HTR-8/SVneo (cell line): ENCODE measurements at regions not wholly inside any gene's neighbourhood (a gene's known extent, or its start where the extent isn't known, plus 50 kb on each side); places are given as distances from the start of the nearest gene placed in this dataset.
A peak's percentile ranks its signal among the peaks of the same experiment; 100 is the strongest.

Experiments
- DNase-seq: peaks from one replicate; pipeline ENCODE4 v3.0.0; 2011; ENCODE audit warnings: low spot score, mixed read lengths; ENCODE audit not compliant: insufficient read length
- FAIRE-seq: peaks from 2 replicates; lab custom pipeline; 2011; peaks lifted over from hg19 to GRCh38; lab: Jason Lieb, UNC

DNA sequence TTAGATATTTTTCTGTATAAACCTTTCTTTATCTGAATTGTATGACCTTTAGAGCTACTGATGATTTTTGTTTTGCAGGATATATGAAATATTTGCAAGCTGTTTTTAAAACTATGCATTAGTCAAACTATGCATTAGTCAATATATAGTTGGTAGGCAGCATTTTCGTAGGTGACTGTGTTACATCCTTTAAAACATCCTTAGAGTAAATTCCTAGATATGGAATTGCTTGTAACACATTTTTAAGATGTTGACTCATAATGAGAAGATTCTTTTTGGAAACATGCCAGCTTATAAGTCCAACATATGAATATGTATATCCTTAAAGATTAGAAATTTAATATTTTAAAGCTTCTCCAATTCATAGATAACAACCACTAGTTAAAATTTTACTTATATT lies 1768.5 kb downstream of the PCDH7 start:
- DNase-seq (peak; percentile 3), FAIRE-seq (no peak)

DNA sequence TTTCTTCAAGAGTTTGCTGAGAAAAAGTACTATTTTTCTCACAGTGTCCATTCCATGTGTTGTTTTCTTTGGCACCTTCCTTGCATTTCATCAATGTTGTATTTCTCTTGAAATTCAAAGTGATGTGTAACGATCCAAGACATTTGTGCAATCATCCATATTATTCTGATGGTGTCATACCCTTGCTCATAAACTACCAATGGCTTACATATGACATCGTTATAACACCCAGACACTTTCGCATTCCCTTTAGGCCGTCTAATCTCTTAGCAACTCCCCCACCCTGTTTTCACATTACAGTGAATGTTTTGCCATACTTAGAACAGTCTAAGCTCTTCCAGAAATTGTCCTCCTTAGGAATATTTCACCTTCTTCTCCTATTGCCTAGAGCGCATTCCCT lies 1779.0 kb downstream of the PCDH7 start:
- DNase-seq (no peak), FAIRE-seq (no peak)

DNA sequence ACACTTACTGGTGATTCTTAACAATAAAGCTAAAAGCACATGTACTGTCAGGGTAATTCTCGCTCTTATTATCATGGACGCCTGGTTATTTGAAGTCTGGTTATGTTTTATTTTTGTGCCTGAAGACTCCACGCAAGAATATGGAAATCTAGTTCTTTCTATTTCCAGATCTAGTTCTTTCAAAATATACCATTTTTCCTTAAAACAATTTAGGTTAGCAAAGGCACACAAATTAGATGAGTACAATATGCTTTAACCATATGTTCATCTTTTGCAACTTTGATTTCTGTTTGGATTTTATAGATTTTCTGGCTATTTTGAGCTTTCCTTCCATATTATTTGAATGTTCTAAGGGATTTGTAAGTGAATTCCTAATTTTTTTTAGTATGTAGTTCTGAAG lies 1783.1 kb downstream of the PCDH7 start:
- FAIRE-seq, result no peak
- DNase-seq, result no peak

DNA sequence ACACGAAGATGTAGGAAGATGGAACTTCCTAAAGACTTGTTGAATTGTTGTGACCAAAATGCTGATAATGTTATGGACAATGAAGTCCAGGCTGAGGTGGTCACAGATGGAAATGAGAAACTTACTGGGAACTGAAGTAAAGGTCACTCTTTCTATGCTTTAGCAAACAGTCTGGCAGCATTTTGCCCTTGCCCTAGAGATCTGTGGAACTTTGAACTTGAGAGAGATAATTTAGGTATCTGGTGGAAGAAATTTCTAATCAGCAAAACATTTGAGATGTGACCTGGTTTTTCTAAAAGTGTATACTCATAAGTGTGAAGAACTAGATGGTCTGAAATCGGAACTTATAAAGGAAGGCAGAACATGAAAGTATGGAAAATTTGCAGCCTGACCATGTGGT lies 1785.9 kb downstream of the PCDH7 start:
- DNase-seq (no peak), FAIRE-seq (no peak)

DNA sequence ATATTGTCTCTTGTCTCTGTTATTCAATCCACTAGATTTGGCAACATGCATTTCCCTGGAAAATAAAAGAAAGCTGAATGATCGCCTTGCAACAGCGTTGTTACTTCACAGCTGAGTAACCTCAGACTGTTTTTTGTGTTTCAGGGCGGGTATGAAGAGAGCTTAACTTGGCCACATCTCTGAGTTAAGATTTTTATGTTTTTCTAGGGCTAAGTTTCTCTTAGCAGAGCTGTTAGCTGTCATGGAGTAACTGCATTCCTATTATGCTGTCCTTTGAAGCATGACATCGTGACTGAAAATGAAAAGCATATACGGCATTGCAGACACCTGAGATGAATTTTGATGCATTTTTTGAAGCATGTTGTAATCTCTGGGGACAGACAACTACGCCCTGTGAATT lies 1798.9 kb downstream of the PCDH7 start:
- DNase-seq (no peak), FAIRE-seq (no peak)

DNA sequence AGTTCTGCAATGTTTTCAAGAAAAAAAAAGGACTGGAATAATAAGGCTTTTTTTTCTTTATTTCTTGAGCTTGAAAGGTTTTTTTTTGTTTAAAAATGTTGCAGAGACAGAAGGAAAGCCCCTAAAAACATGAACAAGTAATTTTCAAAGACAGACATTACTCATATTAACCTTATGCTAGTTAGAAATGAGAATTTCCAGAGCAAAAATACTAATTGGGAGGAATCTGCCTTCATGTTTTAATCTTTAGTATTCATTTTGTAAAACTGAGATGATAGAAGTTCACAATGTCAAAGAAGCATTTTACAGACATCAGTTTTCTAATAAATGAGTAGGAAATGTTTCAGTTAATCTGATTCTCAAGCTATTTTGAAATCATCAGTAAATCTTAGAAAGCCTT lies 1805.3 kb downstream of the PCDH7 start:
- FAIRE-seq (no peak), DNase-seq (no peak)

DNA sequence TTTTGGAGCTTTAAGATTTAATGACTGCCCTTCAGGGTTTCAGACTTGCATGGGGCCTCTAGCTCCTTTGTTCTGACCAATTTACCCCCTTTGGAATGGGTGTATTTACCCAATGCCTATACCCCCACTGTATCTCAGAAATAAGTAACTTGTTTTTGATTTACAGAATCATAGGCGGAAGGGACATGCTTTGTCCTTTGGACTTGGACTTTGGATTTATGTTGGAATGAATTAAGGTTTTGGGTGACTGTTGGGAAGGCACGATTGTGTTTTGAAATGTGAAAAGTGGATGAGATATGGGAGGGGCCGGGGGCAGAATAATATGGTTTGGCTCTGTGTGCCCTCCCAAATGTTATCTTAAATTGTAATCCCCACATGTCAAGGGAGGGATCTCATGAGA lies 1824.7 kb downstream of the PCDH7 start:
- no peak for FAIRE-seq
- no peak for DNase-seq

DNA sequence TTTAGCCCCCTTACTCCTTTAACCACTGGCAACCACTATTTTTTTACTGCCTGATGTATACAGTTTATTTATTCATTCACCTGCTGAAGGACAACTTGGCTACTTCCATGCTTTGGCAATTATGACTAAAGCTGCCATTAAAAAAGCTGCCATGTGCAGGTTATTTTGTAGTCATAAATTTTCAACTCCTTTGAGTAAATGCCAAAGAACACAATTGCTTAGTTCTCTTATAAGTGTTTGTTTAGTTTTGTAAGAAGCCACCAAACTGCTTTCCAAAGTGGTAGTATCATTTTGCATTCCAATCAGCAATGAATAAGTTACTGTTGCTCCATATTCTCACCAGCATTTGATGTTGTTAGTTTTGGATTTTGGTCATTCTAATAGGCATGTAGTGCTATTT lies 1831.8 kb downstream of the PCDH7 start:
- FAIRE-seq (no peak), DNase-seq (no peak)

DNA sequence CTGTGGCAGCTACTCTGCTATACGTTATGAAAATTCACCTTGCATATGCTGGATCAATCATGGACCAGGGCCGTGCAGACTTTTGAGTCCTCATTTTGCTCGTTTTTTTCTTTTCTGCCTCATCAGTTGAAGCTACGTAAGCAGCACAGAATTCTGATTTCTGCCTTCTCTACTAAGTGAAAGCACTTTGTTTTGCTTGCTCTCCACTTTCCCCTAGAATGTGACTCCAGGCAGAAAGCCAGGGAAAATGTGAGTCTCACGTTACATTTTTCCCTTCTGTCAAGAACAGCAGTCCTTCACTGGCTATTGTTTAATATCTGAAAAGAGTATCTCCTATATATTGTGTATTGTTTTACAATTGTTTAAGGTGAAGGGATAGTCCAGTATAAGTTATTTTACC lies 1840.1 kb downstream of the PCDH7 start:
- DNase-seq (peak; percentile 25), FAIRE-seq (no peak)

DNA sequence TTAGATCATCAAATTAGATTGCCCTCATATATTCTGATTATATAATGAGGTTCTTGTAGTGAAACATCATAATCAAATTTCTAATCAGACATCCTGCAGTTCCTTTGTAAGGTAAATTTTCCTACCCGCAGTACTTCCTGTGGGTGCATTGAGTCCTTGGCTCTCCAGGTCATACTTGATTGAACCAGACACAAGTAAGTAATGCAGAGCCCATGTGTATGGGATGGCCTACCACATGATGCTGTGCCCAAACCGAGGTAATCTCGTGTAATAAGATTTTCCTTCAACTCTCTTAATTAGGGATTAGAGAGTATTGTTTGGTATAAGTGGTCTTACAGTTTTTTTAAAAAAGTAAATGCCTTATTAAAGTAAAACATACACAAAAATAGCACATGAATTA lies 1841.8 kb downstream of the PCDH7 start:
- no peak for FAIRE-seq
- DNase-seq, result no peak

DNA sequence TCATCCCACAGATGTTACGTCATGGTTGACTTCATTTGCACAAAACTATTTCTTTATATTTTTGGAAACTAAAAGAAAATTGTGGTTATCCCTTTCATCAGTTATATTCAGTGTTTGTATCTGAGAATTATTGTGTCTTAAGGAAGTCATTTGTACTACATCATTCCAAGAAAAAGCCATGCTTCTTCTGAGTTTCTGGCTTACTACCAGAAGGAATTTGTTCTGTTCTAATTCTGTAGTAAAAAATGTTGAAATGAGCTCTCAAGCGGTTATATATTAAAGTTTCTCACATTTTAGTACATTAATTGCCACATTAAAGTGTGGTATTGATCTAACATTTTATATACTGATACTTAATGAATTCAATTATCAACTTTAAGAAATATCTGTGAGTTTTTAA lies 1844.5 kb downstream of the PCDH7 start:
- DNase-seq (no peak), FAIRE-seq (no peak)

DNA sequence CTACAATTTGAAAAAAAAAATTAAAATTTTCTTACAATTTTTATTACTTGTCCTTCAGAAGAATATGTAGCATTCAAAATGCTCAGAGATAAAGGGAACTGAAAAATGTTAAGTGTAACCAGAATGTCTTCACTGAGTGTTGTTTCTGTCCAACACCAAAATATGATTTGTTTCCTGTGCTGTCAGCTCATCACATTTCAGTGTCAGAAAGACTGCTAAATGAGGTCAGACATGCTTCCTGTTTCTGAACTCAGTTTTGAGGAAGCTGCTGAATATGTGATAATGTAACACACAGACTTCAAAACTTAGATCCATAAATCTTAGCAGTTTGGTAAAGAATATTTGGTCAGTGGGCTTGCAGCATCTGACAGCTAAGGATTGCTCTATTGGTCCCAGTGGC lies 1849.7 kb downstream of the PCDH7 start:
- no peak for FAIRE-seq
- DNase-seq, result no peak

DNA sequence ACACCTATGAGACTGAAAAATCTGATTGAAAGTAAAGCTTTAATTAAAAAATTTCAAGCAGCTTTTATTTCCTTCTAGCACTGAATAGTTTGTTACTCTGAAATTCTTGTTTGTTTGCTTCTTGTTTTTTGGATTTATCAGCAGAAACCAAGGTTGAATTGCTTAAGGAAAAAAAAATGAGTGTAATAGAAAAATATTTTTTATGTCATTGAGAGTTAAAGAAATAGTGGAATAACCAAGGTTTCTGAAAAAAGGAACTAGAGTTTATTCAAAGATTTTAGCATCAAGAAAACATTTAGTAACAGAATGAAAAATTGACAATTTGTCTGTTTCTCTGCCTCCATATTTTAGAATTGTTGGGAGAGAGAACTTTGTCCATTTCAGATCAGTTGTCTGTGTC lies 1852.2 kb downstream of the PCDH7 start:
- FAIRE-seq (no peak), DNase-seq (no peak)

DNA sequence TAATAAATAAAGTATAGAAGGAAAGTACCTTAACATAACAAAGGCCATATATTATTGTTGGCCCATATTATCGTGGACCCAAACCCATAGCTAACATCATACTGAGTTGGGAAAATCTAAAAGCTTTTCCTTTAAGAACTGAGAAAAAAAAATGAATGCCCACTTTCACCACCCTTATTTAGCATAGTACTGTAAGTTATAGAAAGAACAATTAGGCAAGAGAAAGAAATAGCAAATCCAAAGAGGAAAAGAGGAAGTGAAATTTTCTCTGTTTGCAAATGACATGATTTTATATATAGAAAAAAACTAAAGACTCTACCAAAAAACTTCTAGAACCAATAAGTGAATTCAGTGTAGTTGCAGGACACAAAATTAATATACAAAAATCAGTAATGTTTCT lies 1854.6 kb downstream of the PCDH7 start:
- no peak for DNase-seq

DNA sequence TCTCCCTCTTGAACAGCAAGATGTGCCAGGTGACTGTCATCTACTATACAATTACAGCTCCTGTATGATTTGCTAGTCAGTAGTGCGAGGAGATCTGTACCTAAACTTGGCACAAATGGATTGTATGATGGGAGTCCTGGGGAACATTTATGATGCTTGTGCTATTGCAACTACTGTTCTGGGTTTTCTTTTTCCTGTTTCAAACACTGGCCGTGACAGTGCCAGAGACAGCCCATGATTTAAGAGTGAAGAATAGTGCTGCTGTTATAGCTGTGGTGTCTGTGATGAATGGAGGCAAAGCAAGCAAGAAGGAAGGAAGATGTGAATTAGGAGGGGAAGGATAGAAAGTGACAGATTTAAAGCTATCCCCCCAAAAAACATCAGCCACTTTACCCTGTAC lies 1868.9 kb downstream of the PCDH7 start:
- DNase-seq, result no peak
- FAIRE-seq, result no peak

More for the DNA sequence above, 1854.6 kb downstream of the PCDH7 start:
- FAIRE-seq, result no peak

DNA sequence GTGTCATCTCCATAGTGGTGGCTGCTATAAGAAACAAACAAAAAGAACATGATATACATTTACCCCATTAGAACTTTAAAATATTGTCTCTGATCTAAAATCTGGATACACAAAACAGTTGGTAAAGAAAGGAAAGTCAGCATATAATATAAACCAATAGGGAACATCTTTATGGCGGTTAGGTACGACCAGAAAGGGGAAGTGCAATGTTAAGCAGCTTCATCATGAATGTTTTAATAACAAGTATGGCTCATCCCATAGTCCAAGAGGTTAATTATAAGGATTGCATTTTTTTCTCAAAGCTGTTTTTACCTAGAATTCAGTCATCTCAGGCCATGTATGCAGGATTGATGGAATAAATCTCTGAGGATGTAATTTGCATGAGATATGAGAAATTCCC lies 1869.7 kb downstream of the PCDH7 start:
- DNase-seq (no peak), FAIRE-seq (no peak)

DNA sequence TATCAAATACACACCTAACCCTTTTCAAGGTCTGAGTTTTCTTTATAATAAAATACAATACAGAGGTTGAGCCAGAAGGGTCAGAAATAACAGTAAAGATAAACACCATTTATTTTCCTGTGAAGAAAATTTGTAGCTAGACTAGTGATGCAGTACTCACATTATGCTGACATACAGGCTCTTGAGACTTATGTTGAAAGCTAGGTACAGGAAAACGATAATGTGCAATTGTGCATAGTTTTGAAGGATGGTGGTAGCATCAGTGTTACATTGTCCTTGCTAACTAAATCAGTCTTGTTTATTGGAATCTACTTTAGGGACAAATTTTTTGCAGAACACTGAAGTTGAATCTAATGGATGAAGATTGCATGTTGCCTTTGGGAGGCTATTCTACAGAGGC lies 1877.2 kb downstream of the PCDH7 start:
- DNase-seq (no peak), FAIRE-seq (no peak)

DNA sequence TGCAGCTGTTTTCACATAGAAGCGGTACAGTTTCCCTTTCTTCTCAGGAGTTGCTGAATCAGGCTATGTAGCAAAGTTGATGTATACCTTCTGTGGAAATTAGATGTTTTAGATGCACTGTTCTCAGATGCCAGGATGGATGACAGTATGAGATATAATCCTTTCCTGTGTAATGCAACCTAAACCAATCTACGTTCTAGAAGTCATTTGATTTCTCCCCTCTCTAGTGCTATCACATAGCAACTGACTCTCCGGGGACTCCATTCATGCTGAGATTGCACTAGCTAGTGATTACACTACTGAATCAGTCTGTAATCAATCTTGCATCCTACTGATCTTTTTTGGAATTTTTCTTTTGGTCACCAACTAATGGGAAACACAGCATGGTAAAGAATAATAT lies 1881.7 kb downstream of the PCDH7 start:
- no peak for FAIRE-seq

DNA sequence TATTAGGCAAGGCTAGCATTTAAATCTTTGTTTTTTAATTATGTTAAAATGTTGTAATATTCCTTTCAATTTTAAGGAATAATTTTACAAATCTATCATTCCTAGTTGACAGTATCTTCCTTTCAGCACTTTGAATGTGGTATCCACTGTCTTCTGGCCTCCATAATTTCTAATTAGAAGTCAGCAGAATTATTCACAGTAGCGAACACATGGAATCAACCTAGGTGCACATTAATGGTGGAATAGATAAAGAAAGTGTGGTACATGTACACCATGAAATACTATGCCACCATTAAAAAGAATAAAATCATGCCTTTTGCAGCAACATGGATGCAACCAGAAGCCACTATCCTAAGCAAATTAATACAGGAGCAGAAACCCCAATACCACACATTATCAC lies 1887.8 kb downstream of the PCDH7 start:
- DNase-seq (no peak), FAIRE-seq (no peak)

More for the DNA sequence above, 1881.7 kb downstream of the PCDH7 start:
- DNase-seq, result no peak

DNA sequence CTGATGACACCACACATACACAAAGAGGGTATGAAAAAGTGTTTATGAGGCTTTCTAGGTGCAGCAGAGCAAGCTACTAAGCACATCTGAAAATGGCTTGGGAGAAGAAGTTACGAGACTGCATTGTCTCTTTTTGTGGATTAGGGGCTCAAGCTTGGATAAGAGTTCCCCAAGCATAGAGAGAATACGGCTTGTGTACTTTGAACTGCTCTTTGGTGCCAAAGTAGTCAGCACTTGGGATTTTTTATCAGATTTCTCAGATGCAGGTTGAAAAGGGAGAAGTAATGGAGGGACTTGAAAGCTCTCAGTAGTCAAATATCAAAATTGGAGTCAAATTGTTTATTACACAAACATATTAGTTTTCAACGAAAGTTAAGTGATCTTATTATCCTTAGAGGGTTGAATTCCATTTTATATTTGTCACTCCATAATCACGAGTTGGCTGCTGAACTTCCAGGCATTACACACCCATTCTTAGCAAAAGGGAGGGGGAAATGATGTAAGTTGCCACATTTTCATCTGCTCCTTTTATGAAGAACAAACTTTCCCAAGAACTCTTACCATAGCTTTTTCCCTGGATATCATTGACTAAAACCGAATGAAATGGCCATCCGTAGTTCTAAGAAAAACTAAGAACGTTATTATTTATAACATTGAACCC lies 1904.9 kb downstream of the PCDH7 start:
- DNase-seq (no peak), FAIRE-seq (no peak)

DNA sequence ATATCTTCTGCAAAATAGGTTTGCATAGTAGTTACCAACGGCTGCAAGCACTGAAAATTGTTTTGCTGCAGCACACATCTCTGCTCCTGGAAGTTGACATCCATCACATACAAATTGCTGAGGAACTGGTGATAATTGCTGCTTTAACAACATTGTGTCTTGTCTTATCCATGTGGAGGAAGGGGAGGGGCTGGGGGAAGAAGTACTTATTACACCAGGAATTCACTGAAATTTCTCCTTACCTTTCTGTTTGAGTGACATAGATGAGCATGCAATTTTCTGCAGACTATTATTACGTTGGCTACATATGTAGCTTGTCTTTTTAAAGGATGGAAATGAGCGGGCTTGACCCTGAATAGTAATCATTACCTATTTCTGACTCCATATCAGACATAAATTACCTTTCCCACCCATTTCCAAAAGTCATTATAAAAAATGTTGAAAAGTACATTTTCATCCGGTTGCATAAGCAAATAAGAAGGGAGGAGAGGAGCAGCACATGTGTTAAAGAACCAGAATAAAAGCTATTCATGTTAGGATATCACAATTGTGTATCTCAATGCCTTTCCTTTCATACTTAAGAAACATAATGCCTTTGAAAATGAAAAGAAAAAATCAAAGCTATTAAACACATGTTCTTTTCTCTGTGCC lies 1905.6 kb downstream of the PCDH7 start:
- DNase-seq, result no peak
- FAIRE-seq, result no peak

DNA sequence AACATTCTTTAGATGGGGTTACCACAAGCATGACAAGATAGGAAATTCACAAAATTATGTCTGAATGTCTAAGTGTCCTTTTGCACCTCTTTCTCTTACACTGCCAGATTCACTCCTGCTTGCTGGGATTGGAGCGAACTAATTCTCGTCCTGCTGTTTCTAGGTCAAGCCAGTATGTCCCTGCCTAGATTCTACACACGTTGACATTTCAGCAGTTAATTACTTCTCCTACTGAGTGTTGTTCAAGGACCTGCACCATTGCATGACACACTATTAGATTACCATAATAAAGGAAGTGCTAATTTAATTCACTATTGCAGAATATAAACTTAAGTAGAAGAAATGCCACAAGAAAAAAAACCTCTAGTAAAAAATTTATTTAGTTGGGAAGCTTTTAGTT lies 1911.7 kb downstream of the PCDH7 start:
- FAIRE-seq (no peak), DNase-seq (no peak)
